Astrocyte of the hippocampus (primary cell): ENCODE measurements at regions not wholly inside any gene's neighbourhood (a gene's known extent, or its start where the extent isn't known, plus 50 kb on each side); places are given as distances from the start of the nearest gene placed in this dataset.
"Not testable (repeated sequence)": the region's sequence is repeated elsewhere in the genome, so short reads cannot be mapped to it uniquely, and the experiment has no call there.

ENCODE experiments used
- DNase-seq: peaks from one replicate; pipeline ENCODE4 v3.0.0; 2011; ENCODE audit warnings: low read depth, low spot score

DNA sequence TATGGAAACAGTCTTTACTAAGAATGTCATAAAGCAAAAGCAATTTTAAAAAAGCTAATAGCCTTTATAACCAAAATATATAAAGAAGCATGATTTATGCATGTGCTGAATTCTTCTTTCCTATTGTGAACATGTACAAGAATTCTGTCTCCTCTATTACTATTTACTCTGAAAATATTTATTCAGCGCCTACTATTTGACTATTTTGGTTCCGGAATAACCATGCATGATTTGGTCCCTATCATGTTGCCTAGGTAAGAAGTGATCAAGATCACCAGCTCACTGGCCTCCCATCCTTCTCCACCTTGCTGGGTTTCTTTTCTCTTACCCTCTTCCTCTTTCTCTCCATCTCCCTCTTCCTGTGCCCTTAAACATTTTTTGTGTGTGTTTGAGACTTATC is 443.8 kb downstream of the SH3GL2 start:
- no peak for DNase-seq

DNA sequence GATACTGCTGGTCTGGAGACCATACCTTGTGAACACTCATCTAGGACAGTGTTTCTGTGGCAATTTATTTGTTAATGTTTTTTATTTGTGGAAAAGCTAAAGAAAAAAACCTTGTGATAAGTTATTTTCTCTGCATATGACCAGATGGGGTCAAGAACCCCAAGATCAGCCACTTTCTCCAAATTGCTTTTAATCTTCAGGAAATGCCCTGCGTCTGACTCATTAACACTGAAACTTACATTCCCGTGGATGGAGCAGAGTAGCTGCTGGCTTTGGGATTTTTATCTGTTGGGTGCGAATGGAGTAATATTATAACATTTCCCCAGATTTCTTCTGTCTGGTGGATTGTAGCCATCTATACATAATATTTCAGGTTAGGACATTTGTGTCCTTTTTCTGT is 444.5 kb downstream of the SH3GL2 start:
- no peak for DNase-seq

DNA sequence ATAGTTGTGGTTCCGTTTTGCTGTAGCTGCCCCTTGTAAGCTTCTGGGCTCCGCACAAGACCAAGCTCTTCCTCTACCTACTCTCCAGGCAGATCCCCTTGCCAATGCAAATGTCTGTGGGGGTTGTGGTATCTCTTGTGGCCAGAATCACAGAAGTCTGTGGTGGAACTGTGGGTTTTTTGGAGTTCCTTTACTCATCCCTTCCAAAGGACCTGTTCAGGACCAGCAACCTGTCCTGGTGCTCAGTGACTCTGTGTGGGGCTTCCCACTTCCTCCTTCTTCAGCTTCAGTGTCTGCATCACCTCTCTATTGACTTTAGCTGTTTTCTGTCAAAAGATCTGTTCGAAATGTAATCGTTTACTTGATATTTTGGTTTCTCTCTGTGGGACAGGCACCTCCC is 441.3 kb upstream of the ADAMTSL1 start:
- DNase-seq, result no peak

DNA sequence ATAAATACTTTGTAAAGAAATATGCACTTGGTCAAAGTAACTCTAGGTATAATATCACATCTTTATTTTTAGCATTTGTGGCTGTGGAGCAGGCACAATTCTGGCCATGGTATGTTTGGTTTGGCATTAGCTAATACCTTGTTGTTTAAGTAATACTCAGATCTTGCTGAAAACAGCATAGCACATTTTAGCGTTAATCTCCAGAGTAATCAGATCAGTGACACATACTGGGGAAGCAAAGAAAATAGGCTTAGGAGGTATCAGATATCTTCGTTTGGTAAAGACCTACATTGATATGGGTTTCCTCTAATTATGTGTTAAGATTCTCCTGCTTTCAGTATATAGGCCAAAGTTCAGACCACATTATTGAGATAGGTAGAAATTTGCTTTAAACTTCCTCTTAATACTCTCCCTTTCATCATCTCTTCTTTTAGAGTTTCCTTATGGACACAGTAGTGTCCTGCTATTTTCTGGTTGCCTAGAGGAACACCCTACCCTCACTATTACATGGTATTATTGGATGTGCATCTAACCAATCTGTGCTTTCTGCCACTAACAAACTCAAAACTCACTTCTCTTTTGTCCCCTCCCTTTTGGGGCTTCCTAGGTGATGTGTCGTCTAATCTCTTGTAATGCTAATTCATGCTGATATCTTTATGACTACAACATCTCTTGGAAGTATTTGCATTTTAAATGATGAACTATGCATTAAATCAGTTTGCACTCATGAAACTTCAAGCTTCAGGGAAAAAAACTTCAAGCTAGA is 437.3 kb upstream of the ADAMTSL1 start:
- DNase-seq, result peak; percentile 25

DNA sequence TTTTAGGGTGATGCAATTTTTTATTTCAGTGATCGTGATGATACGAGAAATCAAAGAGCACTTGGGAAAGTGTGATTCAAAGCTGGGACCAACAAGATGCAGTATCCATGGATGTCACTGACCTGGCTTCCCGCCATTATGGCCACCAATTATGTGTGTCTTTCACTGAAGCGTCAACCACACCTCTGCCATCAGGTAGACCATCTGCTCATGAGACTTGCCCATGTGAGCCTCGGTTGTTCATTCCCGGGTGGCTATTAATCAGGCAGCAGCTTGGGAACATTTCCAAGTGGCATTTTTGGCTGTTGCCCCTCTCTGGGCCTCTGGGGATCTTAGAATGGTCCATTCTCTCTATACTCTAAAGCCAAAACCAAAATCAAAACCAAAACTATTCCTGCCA is 436.0 kb upstream of the ADAMTSL1 start:
- DNase-seq, result no peak

DNA sequence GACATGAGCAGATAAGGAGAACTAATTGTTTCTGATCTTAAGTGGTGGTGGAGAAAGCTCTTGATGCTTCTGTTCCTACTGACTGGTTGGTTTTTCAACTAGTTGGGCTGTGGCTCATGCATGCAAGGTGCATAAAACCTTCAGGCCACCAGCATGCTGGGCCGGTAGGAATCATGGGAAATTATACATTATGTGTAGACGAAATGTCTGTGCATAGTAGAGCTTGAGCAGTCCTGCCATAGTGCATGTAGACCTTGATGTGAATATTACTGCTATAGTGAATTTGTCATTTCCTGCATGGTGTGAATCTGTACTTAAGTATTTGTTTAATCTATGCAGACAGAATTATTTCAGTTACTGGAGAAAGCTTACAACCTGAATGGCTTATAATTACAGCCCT is 433.6 kb upstream of the ADAMTSL1 start:
- no peak for DNase-seq

DNA sequence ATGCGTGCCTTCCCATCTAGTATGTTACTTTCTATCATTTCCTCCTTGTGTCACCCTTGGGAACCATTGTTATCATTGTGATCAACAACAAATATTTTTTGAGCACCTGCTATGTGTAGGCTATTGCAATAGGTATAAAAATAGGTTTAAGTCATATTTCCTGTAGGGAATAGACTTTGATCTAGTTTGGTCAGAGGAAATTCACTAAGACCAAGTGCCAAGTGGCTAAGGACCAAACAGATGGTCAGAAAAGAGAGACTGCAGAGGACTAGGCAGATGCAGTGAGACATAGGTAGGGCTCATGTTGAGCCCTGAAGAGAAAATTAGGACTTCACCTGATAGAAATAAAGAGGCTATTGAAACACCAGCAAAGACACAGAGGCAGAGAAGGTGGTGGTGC is 430.0 kb upstream of the ADAMTSL1 start:
- DNase-seq, result no peak

DNA sequence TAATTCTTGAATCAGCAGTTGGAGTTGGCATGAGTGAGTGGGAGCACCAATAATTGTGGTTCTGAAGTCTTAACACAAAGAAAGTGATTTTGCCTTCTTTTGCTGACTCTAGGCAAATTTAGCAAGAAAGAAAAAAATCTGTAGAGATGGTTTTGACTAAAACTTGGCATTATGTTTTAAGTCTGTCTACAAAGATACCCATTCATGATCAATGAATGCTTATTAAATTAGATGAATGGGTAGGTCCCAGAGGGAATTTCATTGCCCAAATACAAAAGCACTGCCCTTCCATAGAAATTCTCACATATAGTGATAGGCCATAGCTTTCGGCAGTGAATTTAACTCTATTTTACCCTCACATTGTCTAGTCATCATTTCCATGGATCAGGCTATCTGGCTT is 428.6 kb upstream of the ADAMTSL1 start:
- DNase-seq, result no peak

DNA sequence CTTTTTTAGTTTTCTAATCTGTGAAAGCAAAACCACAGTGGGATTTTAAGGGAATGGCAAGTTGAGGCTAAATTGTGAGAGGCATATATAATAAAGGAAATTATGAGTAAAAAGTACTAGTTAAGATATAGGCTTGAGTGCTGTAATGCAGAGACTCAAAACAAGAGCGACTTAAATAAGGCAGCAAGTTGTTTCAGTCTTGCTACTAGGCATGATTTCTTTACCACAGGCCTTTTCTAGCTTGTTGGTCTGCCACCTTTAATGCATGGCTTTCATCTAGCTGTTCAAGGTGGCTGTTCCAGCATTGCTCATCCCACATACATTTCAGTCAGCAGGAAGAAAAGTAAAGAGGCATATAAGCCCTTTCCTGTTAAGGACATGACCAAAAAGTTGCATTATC is 427.9 kb upstream of the ADAMTSL1 start:
- no peak for DNase-seq

DNA sequence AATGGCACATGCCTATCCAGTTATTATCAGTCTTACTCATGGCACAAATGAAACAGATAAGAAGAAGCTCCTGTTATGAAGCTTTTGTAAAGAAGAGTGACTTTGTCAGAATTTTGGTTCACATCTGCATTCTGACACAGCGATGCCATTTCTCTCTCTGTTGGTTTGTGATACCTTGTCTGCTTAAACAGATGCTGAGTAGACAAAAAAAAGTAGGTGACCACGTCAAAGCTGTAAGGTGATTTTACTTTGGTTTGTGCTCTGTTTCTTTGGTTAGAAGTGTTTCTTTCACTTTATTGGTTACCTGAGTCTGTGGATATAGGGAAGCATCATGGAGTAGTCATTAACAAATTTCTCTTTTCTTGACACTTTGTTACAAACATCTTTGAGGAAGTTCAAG is 422.3 kb upstream of the ADAMTSL1 start:
- no peak for DNase-seq

DNA sequence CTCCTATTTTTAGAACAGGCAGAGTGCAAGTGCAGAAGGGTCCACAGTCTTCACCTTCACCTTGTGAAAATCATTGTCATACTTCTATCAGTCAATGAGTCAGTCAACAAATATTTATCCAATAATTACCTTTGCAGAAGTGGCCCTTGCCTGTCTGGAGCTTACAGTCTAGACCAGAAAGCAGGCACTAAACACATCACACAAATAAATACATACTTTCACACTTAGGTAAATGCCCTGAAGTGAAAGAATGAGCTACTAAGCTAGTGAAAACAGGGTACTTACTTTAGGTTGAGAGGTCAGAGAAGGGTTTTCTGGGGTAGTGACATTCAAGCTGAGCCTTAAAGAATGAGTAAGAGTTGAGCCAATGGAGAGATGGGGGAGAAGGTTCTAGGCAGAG is 421.9 kb upstream of the ADAMTSL1 start:
- DNase-seq, result no peak

DNA sequence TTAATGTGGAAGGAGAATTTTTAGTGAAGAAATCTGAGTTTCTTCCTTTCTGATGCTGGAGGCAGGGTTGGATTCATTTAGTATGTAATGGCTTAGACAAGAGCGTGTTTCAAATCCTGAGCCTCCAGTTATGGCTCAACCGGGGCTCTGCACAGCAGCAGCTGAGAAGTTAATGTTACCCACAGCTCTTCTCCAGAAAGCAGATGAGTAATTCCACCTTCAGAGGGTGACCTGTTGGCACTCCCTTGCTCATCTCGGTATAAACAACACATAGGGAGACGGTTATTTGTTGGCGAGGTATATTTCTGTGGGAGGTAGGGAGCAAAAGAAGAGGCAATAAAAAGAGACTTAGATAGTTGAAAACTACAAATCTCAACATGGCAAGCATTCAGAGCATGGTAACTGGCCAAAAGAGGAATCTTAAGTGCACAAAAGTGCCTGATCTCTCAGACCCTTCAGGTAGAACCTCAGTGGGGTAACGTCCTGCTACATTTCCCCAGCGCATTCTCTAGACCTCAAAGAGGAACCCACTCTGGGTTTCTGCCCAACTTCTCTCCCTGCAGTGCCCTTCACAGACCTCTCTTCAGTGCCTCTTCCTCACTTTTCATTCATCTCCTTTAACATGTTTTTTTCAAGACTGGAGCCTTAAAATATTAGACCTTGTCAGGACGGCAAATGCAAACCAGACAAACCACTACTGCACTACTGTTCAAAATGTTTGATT is 417.5 kb upstream of the ADAMTSL1 start:
- DNase-seq, result no peak

DNA sequence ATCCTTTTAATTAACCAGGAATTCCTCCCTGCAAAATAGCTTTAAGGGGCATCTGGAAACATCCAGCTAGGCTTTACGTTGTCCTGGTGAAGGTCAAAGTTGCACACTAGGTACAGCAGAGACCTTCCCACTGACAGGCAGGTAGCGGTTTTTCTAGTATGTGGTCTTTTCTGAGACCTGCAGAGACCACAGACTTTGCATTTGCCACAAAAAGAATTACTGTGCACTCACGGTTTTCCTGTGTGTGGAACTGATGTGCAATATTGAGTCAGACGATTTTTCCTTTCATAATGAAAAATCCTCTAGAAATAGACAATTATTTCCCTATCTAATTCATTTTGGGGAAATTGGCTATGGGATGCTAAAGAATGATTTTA is 417.0 kb upstream of the ADAMTSL1 start:
- no peak for DNase-seq

DNA sequence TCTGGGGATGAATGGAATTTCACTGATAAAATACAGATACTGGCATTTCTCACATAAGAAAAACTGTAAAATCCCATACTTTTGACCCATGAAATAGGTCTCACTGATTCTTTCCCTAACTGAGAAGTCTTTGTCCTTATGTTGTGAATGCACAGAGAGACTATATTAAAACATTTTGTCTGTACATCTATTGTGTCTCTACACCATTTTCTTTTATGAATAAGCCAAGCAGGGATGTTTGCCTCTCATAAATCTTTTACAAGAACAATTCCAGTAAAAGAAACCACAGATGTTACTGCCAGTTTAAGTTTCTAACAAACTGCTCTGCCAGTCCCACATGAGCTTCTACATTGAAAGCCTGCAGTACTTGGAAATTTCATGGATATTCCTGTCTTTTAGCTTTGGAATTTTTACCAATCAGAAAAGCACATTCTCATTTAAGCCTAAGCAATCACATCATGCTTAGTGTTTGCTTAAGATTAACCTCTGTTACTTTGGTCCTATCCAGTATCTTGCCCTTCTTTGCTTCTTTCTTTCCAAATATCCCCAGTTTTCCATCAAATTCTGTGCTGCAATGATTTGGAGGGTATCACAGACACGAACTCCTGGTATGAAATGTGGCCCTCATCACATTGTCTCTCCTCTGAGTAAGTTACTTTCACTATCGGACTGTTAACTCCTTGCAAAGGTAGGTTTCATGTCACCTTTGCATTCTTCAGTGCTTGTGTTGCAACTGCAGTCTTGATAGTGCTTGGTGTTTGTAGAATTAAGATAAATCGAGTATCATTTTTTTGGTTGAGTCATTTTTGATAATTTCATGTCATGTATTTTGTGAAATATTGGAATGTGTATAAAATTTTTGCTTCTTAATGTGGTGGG is 415.1 kb upstream of the ADAMTSL1 start:
- DNase-seq, result no peak

DNA sequence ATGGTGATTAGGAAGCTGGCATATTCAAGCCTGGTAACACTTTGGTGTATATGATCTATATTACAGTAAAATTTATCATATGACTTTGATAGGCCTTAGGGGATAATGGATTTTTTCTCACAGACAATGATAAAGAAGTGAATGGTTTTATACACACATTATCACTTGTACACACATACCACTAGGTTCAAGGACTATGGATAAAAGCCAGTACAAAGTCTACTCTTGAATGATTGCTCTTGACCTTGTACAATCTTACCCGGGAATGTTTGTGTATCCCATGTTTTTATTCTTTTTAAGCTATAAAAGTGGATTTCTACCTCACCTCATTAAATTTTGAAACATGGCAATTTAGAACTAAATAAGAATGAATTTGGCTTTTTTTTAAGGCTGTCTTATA is 414.5 kb upstream of the ADAMTSL1 start:
- no peak for DNase-seq

DNA sequence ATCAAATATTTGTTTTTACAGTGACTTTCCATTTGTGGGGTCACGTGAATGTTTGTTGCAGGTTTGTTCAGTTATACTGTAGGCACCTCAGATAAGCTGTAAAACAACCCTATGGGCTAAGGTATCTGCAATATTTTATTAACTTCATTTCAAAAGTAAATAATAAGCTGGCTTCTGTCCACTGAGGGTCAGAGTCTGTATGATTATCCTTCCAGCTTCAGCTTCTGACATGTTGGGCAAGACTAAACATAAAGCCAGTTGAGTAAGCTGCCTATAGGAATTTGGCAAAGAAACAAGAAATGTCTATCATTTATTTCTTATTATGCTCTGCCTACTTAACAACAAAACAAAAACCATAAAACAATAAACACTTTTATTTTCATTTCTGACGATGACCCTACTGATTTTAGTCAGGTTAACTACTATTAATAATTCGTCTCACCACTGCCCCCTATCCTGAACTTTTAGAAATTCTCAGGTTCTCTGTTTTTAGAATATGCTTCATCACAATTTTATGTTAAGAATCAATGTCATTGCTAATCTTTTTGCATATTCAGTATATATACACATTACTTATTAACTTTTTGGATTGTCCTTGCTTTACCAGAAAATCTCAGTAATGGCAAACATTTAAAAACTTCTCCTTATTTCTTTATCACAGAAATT is 413.6 kb upstream of the ADAMTSL1 start:
- no peak for DNase-seq

DNA sequence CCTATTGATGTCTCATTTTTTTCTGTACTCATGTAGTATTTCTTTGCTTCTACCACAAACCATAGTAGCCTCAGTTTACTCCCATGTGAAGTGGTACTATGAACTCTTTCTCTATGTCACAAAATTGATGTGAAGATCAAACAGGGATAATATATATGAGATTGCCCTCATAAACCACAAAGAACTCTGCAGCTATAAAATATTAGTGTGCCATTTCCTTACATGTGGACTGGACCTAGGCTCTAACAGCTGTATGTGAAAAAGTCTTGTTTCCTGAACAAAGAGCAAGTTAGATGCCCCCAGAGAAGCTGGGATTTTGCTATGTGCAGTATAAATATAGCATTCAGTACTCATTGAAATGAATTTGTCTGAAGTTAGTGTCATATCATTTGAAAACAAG is 412.6 kb upstream of the ADAMTSL1 start:
- DNase-seq, result no peak

DNA sequence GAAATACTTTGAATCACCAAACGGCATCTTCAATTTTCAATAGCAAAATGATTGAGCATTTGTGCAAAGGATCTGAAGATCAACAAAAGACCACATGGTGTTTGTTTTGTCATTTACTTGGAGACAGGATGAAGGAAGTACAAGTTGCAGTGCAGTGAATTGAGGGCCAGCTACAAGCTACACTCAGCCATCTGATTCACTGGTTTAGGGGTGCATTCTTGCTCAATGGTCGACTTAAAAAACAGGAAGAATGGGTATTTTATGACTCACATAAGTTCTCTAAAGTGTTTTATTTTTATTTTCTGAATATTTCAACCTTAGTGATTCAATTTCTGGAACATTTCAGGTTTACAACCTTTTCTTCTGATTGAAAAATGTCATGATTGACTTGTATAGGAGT is 412.1 kb upstream of the ADAMTSL1 start:
- DNase-seq, result no peak

DNA sequence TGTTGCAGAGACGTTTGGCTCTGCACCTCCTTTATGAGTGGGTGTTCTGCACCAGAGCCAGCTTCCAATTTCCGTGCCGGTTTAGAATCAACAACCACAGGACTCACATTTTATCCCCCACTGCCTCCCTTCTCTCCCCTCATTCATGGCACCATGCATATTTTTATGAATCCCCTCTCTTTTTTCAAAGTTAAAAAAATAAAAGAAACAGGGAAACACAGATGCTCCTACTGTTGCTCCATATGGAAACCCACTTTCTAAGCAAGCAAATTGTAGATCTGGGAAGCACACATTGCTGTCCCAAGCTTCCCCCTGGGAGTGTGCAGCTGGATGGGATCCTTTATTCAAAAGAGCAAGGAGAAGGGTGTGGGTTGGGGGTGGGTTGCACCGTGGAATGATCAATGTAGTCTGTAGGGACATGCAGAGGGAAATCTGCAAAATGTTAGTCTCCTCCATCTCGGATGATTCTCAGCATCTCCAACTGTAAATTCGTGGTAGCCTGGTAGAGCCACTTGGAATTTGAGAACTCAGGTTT is 410.0 kb upstream of the ADAMTSL1 start:
- DNase-seq, result no peak

DNA sequence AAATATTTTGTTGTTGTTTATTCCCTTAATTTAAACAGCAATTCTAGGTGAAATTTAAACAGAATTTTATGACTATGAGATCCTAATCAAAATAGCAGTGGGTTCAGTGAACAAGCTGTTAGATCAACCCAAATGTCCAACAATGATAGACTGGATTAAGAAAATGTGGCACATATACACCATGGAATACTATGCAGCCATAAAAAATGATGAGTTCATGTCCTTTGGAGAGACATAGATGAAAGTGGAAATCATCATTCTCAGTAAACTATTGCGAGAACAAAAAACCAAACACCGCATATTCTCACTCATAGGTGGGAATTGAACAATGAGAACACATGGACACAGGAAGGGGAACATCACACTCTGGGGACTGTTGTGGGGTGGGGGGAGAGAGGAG is 407.3 kb upstream of the ADAMTSL1 start:
- DNase-seq, result not testable (repeated sequence)

DNA sequence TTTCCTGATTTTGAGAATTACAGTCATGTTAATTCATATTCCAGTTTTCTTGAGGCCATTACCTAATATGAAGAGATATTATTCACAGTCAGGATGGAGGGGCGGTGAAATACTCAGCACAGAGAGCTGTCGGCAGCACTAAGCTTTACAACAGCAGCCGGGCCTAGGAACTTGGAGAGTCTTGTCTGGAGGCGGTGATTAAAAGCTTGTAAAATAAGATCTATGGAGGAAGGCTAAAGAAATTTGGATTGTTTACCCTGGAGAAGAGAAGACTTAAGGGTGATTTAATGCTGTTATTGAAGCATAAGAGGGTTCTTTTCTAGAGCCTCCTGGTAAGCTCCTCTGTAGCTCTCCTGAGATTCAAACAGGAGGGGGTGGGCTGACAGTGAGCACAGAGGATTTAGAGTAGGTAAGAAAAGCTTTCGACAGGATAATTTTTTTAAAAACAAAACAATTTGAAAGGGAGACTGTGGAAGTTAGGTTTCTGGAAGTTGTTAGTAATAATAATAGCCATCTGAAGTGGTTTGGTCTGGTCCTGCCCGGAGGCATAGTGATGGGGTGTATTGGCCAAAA is 406.3 kb upstream of the ADAMTSL1 start:
- DNase-seq, result no peak
